GM18519 (cell line): ENCODE measurements at regions not wholly inside any gene's neighbourhood (a gene's known extent, or its start where the extent isn't known, plus 50 kb on each side); places are given as distances from the start of the nearest gene placed in this dataset.

Source experiments
- ATAC-seq: cut with Tn5 transposase; IDR thresholded peaks from one replicate; pipeline ENCODE4 v1.9.1; 2021; ENCODE audit warnings: mild to moderate bottlenecking, moderate library complexity; ENCODE audit not compliant: unreplicated experiment, low FRiP score

DNA sequence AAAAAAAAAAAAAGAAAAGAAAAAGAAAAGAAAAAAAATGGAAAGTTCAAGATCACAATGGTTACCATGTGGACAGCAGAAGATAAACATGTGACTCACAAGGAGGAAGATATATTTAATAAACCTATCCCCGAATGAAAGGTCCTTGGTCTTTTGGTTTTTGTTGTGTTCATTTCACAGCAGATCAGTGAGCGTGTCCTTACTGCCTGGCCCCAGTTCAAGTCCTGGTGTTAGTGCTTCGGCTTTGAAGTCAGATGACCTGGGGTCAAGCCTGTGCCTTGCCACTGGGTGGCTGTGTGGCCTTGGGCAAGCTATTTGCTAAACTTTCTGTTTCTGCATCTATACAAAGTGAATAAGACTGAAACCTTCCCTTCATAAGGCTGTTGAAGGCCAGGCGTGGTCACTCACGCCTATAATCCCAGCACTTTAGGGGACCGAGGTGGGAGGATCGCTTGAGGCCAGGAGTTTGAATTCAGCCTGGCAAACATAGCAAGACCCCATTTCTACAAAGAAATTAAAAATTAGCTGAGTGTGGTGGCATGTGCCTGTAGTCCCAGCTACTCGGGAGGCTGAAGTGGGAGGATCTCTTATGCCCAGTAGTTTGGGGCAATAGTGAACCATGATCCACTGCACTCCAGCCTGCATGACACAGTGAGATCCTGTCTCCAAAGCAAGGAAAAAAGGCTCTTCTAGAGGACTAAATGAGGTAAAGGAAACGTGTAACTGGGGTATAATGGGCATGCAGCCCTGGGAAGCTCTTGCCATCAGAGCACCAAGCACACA, 94.5 kb upstream of the SPATA31D4 start:
- ATAC-seq, result no peak

DNA sequence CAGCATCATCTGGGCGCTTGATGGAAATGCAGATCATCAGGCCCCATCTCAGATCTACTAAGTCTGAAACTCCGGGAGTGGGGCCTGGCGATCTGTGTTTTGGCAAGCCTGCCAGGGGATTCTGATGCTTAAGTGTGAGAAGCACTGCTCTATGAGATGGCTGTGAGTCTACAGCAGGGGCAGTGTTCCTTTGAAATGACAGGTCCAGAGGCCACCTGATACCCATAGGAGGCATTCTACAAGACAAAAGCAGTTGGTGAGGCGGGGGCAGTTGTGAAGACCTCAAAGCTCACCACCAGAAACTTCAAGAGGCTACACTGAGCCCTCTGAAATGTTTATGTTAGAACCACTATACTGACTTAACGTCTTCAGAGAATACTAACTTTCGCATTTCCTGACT, 86.9 kb upstream of the SPATA31D4 start:
- ATAC-seq, result no peak

DNA sequence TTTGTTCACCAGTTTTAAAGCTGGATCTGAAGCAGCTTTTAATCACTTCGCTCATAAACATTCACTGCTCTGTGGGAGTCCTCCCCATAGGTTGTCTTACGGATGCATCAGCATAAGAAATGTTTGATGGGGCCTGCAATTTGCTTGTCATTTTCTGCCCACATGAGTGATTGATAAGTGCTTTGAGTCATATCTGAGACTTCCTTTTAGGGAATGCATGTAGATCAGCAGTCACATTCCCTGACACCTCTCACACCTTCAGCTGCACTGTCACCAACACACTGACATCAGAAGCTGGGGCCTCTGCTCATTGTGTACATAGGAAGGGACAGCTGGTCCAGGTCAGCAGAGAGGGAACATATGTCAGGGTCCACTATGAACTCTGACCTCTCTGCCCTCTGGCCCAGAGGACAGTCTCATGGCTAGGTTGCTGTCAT, 84.1 kb upstream of the SPATA31D4 start:
- no peak for ATAC-seq

DNA sequence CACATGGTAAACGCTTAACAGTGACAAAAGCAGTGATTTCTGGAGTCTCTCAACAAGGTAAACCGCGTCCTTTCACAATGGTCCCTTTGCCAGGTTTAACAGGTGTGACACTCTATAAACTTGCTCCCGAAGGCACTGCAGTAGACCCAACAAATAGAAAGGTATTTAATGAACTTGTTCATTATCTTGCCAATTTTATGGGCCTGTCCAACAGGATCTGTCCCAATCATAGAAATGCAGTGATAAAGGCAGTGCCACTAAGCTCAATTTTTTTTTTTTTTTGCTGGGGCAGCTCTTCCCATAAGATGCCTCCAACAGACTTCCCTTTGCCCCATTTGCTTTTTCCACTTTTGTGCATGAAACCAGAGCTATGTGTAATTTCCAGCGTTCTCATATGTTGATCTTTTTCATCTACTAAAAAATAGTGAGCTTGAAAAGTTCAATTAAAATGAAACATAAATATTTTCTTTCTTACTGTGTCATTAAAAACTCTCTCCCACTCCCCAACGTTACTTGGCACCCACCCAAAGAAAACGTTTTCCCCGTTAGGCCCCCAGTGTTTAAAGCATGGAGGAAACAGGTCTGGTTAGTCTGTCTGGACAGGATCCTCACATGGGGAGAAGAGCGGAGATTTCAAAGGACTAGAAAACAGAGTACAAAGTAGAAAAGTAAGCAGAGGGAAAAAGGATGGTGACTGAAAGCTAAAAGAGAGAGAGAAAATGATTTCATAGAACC, 80.9 kb upstream of the SPATA31D4 start:
- ATAC-seq, result no peak

DNA sequence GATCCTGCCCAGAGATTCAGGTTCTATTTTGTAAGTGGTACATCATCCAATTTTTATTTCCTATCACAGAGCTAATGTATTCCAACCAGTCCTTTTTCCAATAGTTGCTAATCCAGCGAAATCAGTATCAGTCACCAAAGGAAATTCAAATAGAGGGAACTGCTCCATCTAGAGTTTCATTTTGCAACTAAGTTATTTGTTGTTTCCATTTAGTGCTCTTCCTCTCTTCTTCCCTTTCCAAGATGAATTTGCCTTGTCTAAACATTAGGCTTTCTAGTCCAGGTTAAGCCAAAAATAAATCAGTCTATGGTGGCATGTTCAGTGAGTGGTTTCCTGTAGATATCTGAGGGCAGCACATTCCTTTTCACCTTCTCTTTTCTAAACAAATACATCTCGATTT, 79.8 kb upstream of the SPATA31D4 start:
- no peak for ATAC-seq

DNA sequence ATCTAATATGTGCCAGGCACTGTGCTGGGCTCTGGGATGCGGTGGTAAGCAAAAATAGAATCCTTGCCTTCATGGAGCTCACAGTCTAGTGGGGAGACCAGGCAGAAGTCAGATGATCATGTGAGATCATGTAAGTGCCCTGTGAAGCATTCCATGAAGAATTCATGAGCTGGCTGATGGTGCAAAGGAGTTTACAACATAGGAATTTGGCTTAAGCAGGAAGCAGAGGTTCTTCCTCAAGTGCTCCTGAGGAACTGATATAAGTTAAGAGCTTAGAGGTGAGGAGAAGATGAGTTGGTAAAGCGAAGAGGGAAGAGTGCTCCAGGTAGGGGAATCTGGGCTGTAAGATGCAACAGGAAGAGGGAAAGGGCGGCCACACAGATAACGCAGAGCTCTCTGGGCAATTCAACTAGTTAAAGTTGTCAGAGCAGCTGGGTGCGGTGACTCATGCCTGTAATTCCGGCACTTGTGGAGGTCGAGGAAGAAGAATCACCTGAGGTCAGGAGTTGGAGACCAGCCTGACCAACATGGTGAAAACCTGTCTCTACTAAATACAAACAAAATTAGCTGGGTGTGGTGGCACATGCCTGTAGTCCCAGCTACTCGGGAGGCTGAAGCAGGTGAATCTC, 78.5 kb upstream of the SPATA31D4 start:
- no peak for ATAC-seq

DNA sequence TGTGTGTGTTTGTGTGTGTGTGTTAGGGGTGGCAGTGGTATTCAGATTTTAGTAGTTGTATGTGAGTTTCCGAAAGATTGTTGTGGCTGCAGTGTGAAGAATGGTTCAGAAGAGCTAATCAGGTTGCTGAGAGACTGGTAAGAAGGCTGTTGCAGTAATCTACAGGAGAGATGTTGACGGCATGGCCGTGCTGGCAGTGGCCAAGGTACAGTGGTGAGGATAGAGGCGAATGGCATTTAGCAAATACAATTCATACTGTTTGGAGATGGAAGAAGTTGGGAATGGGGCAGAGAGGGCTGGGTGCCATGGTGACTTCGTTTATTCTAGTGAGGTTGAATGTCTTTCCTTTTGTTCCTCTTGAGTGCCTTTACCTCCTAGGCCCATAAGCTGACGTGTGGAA, 77.5 kb upstream of the SPATA31D4 start:
- no peak for ATAC-seq

DNA sequence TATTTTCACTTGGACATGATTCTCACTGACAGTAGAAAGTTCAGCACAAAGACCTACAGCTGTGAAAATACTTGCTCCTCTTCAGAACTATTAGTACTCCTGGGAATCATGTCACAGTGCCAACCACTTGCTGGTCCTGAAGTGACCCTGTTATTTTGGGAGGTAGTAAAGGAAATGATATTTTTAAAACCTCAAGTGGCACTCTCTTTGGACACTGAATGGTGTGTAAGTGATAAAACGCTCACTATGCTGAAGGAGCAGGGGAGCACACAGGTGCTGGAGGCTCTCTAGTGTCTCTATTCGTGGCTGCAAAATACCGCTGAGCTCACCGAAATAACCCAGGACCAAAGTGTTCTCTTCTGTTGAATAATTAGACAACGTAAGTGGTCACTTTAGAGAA, 76.9 kb upstream of the SPATA31D4 start:
- ATAC-seq, result no peak

DNA sequence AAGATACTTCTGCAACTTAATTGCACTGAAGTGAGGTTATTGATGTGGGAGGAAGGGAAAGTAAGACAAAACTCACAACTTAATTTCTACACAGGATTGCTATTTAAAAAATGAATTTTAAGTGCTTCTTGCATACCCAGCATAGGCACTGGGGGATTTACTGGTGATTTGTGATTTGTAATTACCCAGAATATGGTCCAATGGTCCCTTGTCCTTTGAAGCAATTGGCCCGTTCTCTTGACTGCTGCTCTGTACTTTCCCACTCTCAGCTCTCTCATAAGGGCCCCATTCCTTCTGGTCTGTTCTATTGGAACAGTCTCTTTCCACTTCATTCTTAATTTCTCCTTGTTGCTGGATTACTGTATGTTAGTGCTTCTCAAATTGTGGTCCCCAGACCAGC, 75.4 kb upstream of the SPATA31D4 start:
- ATAC-seq, result no peak

DNA sequence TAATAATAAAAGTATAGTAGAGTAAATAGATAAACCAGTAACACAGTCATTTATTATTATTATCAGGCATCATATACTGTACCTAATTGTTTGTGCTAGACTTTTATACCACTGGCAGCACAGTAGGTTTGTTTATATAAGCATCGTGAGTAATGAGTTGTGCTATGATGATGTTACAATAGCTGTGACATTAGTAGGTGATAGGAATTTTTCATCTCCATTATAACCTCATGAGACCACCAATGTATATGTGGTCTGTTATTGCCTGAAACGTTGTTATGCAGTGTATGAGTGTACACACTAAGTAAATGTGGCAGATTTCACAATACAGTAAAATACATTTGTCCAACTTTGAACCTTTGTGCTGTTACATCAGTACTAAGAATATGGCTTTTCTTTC, 72.7 kb upstream of the SPATA31D4 start:
- ATAC-seq, result no peak

DNA sequence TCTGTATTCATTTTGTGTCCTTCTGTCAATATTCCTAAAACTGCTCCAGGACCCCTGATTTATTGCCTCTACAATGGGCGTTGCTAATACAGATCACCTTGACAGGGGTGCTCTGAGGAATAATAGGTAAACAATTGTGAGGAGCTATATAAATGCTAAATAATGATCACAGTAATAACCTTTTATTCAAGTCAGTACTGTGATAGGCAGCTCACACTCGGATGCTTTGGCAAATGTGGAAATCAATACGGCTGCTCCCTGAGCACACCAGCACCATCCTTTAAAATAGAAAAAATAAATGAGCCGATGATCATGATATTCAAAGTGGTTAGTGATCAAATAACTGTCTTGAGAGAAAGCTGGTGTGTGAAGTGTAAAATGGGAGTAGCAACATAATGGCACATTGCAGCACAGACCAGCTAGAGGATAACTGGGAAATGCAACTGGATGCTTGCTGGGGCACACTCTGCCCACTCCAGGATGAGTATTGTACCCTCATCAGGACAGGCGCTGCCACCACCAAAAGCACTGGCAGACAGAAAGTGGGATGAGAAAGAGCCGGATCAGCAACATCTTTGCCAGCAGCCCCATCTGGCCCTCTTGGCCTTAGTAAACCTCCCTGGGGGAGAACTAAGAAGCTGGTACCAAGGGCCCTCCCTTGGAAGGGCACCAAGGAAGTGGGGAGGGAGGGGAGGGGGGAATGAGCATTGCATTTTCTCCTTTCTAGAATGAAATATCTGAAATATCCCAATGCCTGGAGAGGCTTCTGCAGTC, 69.4 kb upstream of the SPATA31D4 start:
- ATAC-seq, result no peak

DNA sequence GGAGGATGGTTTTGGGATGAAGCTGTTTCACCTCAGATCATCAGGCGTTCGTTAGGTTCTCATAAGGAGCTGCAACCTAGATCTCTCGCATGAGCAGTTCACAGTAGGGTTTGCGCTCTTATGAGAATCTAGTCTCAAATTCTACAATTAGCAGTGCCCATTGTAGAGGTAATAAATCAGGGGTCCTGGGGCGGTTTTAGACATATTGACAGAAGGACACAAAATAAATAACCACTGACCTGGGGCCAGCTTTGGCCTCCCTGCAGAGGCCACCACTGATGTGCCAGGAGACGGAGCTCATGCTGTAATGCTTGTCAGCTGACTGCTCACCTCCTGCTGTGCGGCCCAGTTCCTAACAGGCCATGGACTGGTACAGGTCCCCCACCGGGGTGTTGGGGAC, 67.6 kb upstream of the SPATA31D4 start:
- ATAC-seq, result no peak

DNA sequence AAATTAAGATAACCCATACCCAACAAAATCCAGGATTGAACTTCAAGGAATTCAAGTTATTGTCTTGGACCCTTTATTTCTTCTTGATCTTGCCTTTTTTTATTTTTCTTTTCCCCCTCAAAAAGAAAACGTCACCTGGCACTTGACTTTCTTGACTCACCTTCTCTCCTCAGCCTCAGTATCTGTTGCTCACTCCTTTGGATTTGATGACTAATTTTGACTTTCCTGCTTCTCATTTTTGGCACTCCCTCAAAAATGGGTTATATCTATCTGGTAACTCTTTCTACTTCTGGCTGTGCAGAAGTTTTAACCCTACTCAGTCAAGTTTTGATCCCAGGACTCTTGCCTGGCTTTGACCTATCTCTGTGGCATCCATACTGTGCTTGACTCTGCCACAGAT, 66.6 kb upstream of the SPATA31D4 start:
- ATAC-seq, result no peak

DNA sequence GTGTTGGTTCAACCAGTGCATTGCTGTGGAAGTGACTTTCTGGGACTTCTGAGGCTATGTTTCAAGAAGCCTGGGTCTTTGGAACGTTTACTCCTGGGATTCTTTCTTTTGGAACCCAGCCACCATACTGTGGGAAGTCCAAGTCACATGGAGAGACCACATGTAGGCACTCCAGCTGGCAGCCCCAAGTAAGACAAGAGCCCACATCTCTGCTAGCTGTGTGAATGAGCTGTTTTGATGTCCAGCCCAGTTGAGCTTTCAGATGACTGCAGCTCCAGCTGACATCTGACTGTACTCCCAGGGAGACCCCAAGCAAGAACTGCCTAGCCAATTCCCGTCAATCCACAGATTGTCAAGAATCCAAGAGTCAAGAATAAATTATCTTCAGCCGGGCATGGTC, 60.1 kb upstream of the SPATA31D4 start:
- ATAC-seq, result no peak

DNA sequence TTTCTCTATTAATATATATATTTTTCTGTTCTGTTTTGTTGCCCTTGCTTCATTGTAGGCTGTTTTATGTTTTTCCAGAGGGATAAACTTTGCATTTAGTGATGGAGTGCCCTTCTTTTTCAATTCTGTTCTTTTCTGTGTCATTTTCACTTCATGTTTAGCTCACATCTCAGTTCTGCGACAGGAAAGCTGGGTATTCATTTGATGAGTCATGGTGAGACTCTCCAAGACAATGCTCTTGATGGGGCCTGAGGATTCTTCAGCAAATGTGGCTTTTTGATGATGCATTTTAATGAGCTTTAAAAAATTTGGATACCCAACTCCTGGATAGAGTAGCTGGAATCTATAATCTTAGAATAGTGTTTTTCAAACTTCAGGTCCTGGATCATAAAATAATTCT, 56.5 kb upstream of the SPATA31D4 start:
- no peak for ATAC-seq

DNA sequence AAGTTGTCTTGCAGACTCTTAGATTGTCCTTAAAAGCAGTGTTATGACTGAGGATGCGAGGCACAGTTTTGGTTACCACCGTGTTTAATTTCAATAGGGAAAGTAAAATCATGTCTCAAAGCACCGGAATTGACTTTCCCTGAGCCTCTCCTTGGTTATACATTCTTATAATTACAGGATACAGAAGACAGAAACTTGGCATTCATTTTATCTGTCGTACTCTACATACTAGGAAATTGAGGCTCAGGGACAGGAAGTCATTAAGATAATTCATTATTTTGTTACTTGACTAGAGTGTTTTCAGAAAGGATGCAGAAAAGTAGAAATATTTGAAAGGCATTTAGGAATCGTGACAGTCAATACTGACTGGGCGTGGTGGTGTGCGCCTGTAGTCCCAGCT, 54.0 kb upstream of the SPATA31D4 start:
- no peak for ATAC-seq

DNA sequence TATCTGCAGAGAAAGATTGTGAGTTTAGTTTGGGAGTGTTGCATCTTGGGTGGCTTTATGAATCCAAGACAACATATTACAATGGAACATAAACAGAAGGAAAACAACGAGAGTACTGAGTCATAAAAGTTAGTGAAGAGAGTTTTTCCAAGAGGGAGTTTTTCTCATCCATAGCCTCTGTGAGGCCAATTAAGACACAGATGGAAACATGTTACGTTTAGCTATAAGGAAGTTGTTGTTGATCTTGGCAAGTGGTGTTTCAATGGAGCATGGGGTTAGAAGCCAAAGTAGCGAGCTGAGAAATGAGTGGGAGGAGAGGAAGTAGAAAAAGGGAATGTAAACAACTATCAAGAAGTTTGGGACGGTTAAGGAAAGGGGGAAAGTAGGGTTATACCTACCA, 53.3 kb upstream of the SPATA31D4 start:
- no peak for ATAC-seq

DNA sequence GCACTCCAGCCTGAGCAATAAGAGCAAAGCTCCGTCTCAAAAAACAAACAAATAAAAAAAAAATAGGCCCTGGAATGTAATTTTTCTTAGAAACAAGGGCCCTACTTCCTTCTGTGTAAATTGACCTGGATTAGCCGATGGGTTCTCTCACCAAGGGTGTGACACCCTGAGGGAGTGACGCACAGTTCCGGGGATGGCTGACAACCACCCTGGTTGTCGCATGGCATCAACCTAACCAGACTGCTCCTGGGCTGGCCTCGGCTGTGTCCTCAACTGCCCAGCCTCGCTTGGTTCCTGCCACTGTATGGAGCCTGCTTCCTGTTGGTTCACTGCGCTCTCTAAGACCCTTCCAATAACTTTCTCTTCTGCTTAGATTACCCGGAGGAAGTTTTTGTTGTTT, 51.2 kb upstream of the SPATA31D4 start:
- ATAC-seq, result no peak
